NCI-H524 (cell line): ENCODE measurements at regions not wholly inside any gene's neighbourhood (a gene's known extent, or its start where the extent isn't known, plus 50 kb on each side); places are given as distances from the start of the nearest gene placed in this dataset.

Experiments
- DNase-seq, 2 experiments: peaks; one replicate each; lab custom pipeline; 2025; lab: John Stamatoyannopoulos, UW

DNA sequence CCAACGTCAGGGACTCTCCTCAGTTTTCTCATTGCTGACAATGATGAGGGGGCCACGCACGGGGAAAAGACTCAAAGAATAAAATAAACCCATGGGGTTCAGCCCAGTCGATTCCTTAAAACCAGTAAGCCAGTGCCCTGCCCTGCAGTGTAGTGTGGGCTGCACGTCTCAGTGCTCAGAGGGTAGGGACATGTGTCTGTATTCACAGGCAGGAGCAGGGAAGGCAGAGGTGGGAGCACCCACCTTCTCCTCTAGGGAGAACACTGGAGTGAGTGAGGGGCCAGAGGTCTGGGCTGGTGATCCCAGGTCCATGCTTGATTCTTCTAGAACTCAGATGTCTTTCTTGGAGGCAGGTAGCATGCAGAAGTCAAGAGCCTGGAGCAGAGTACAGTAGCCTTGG lies 303.6 kb downstream of the MATN1 start:
- DNase-seq = no peak

GRCh38 chr1:30418939-30419720 lies 304.3 kb downstream of the MATN1 start:
- no peak for DNase-seq

- DNase-seq = no peak
These were observed 305.1 kb downstream of the MATN1 start for GRCh38 chr1:30418061-30418938.

DNA sequence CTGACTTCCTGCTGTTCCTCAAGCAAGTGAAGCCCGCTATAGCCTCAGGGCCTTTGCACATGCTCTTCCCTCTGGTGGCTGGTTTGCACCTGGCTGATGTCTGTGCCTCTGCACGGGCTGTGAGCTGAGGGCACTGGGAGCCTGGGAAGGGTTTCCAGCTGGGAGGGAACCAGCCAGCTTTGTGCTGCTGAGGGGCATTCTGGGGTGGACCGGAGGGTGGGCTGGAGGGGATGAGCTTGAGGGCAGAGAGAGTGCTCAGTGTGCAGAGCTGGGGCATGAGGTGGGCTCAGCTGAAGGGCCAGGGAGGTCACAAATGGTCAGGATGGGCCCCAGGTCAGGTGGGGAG lies 305.7 kb downstream of the MATN1 start:
- DNase-seq = no peak

DNA sequence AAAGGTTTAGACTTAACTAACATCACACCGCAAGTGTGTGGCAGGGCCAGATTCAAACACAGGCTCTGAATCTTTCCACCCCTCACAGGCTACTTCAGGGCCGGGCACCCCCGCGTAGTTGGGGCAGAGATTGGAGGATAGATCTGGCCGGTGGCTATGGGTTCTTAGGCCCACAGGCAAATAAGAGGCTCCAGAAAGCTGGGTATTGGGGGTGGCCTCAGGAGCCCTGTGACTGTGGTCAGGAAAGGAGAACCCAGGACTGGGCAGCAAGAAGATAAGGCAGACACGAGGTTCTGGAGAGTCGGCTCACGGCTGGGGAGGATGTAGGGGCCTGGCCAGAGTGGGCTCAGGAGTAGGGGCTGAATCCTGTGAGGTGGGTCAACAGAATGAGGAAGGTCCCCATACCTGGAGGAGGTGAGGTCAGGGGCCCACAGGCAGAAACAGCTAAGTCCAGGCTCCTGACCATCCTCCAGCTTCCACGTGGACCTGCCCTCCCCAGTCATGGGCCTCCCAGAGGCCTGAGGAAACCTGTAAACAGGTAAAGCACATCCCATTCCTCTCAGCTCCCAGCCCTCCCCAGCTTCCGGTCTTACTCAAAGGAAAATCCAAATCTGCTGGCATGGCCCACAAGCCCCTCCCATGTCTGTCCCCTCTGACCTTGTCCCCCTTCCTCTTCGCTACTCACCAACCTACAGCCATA lies 306.2 kb downstream of the MATN1 start:
- no peak for DNase-seq

- DNase-seq = no peak
These were observed 307.1 kb downstream of the MATN1 start for GRCh38 chr1:30416221-30416820.

- DNase-seq = no peak
These were observed 308.0 kb downstream of the MATN1 start for GRCh38 chr1:30415171-30415940.

- no peak for DNase-seq
These were observed 308.6 kb downstream of the MATN1 start for GRCh38 chr1:30414851-30415165.

DNA sequence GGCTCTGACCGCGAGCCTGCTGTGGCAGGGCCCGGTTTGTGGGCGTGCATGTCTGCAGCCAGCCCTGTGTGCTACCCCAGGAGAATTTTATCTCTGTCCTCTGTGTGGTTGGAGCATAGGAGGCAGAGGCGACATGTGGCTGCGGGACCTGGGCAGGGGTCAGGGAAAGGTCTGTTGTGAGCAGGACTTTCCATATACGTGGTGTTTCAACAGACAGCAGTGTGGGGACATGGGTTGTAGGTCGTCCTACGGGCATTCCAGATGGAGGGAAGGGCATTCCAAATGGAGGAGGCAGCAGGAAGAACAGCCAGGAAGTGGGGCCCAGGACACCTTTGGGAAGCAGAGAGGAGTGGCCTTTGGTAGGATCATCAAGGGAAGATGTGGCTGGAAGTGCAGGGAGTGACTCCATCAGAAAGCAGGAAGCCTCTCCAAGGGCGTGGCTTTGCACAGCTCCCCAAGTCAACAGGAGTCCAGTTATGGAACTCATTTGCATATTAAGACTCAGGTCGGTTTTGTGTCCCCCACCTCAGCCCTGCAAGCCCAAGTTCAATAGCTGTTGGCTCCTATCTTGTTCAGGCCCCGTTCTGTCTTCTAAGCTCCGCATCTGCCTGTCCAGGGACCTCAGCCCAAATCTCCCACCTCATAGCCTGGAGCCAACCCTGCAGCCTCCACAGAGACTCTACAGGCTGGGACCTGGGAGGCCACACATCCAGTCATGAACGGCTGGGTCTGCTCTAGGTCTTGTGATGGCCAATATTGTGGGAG lies 309.1 kb downstream of the MATN1 start:
- no peak for DNase-seq

DNA sequence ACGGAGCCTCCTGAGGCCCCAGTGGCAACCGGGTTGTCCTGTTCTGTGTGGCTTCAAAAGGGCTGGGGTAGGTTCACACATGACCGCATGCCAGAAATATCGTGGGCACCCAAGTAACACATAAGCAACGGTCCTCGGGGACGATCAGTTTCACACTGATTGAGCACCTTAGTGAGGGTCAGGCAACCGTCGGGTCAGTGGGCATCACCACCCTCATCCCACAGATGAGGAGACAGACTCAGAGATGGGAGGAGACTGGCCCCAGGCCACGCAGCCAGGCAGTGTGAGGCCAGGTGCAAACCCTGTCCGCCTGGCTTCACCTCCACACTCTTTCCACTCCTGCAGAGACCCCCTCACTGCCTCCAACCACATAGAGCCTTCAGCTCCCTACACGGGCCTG lies 309.8 kb downstream of the MATN1 start:
- no peak for DNase-seq

- no peak for DNase-seq
These were observed 310.3 kb downstream of the MATN1 start for GRCh38 chr1:30413111-30413440.

DNA sequence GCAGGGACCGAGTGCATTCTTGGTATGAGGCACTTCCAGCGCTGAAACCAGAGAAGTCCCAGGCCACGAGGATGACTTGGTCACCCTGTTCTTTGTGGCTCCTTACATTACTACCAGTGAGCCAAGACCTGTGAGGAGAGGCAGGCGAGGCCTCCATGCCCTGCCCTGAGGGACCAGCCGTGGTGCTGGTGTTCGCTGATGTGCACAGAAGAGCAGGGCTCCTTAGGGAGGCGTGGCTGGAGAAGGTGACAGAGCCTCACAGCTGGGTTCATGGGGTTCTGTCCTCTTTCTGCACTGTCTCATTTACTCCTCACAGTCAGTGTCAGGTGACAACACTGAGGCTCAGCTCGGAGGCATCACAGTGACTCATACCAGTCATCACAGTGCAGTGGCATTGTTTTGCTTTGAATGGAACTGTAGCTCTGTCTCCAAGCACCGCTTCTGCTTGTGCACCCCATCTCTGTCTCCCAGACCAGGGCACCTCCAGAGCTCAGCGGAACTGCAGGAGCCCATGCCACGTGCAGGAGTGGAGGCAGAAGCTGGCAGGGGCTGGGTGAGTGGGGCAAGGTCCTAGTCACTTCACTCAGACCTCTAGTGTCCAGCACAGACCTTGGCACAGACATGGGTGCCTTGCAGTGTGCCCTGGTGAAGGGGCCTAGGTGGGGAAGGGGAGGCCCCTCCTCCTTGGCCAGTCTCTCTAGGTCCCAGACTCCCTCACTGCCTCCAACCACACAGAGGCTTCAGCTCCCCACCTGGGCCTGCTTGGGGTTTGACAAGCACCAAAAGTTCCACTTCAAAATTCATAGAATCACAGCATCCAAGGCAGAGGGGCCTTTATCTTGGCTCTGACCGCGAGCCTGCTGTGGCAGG lies 310.9 kb downstream of the MATN1 start:
- DNase-seq = no peak

DNA sequence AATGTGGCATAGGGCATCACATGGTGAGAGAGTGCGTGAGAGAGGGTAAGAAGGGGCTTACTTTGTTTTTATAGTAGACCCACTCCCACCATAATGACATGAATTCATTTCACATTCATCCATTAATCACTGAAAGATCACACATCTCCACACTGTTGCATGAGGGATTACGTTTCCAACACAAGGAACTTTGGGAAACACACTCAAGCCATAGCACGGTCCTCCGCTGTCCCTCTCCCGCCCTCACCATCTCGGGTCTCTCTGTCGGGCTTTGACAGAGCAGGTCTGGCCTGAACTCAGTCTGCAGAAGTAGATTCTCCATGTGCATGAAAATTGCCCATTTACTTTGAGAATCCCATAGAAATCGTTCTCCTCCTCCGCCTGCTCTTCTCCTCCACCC lies 312.2 kb downstream of the MATN1 start:
- no peak for DNase-seq

DNA sequence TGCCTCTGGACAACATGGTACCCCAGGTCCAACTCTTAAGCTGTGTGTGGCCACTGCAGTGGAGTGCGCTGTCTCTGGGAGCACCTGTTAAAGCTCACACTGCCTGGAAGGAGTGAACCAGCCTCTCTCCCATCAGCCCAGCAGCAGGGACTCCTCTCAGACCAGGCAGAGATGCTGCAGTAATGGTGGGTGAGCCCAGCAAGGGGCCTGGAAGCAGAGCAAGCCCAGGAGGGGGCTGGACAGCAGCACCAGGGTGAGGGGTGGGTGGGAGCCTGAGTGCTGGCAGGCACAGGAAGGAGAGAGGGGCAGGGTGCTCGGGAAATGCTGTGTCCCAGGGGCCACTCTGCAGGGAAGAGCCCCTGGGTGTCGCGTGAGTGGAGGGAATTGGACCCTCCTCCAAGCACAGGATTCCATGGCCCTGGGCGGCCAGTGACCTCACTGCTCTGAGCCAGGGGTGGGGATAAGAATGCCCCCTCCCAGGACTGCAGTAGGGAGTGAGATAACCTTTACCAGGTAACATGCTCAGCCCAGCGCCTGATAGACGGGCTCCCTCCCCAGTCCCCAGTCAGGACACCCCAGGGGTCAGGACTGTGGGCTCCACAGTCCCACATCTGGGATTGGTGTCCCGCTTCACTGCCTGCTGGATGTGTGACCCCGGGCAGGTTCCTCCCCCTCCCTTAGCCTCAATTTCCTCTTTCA lies 313.1 kb downstream of the MATN1 start:
- DNase-seq = no peak

GRCh38 chr1:30409476-30410152 lies 313.8 kb downstream of the MATN1 start:
- DNase-seq = no peak

- no peak for DNase-seq
These were observed 315.4 kb downstream of the MATN1 start for GRCh38 chr1:30407865-30408580.

GRCh38 chr1:30406996-30407864 lies 316.2 kb downstream of the MATN1 start:
- DNase-seq = no peak
